ENCODE measurements at regions not wholly inside any gene's neighbourhood (a gene's known extent, or its start where the extent isn't known, plus 50 kb on each side); places are given as distances from the start of the nearest gene placed in this dataset.

- H3K9me2 ChIP-seq (ENCODE audit: insufficient read depth): peaks cover 9% of the 10 kb centered on the region; the same call in 1 of the 2 replicates
- H3K36me3 ChIP-seq (ENCODE audit: insufficient read depth): no peaks in the 10 kb centered on the region
- H3K4me2 ChIP-seq: no peak overlapping the region
- TF ChIP-seq ZNF114 (CRISPR knock-in tag; IDR thresholded peaks at IDR 0.05) (no peak), CTCF (conservative IDR thresholded peaks at IDR 0.05; ENCODE audit: low read depth in 2 of 2) (no peak), ZNF331 (CRISPR knock-in tag; IDR thresholded peaks at IDR 0.05; ENCODE audit: low read depth) (no peak), STAT1 (IDR thresholded peaks at IDR 0.05; ENCODE audit: unreplicated experiment) (no peak), NANOG (IDR thresholded peaks at IDR 0.05; ENCODE audit: borderline replicate concordance) (no peak), POLR2AphosphoS5 (IDR thresholded peaks at IDR 0.05; ENCODE audit: low read depth) (no peak), CREB1 (CRISPR knock-in tag; IDR thresholded peaks at IDR 0.05; ENCODE audit: low read depth) (no peak), ETS1 (IDR thresholded peaks at IDR 0.05) (no peak), JUNB (IDR thresholded peaks at IDR 0.05; ENCODE audit: unreplicated experiment) (no peak), EZH2 (IDR thresholded peaks at IDR 0.05; ENCODE audit: low read depth, unreplicated experiment) (no peak), EZH2phosphoT487 (IDR thresholded peaks at IDR 0.05; ENCODE audit: unreplicated experiment) (no peak)
- TF ChIP-seq, protein P1, sequence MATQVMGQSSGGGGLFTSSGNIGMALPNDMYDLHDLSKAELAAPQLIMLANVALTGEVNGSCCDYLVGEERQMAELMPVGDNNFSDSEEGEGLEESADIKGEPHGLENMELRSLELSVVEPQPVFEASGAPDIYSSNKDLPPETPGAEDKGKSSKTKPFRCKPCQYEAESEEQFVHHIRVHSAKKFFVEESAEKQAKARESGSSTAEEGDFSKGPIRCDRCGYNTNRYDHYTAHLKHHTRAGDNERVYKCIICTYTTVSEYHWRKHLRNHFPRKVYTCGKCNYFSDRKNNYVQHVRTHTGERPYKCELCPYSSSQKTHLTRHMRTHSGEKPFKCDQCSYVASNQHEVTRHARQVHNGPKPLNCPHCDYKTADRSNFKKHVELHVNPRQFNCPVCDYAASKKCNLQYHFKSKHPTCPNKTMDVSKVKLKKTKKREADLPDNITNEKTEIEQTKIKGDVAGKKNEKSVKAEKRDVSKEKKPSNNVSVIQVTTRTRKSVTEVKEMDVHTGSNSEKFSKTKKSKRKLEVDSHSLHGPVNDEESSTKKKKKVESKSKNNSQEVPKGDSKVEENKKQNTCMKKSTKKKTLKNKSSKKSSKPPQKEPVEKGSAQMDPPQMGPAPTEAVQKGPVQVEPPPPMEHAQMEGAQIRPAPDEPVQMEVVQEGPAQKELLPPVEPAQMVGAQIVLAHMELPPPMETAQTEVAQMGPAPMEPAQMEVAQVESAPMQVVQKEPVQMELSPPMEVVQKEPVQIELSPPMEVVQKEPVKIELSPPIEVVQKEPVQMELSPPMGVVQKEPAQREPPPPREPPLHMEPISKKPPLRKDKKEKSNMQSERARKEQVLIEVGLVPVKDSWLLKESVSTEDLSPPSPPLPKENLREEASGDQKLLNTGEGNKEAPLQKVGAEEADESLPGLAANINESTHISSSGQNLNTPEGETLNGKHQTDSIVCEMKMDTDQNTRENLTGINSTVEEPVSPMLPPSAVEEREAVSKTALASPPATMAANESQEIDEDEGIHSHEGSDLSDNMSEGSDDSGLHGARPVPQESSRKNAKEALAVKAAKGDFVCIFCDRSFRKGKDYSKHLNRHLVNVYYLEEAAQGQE (IDR thresholded peaks at IDR 0.05; ENCODE audit: unreplicated experiment): no peak
- TF ChIP-seq, protein P2, sequence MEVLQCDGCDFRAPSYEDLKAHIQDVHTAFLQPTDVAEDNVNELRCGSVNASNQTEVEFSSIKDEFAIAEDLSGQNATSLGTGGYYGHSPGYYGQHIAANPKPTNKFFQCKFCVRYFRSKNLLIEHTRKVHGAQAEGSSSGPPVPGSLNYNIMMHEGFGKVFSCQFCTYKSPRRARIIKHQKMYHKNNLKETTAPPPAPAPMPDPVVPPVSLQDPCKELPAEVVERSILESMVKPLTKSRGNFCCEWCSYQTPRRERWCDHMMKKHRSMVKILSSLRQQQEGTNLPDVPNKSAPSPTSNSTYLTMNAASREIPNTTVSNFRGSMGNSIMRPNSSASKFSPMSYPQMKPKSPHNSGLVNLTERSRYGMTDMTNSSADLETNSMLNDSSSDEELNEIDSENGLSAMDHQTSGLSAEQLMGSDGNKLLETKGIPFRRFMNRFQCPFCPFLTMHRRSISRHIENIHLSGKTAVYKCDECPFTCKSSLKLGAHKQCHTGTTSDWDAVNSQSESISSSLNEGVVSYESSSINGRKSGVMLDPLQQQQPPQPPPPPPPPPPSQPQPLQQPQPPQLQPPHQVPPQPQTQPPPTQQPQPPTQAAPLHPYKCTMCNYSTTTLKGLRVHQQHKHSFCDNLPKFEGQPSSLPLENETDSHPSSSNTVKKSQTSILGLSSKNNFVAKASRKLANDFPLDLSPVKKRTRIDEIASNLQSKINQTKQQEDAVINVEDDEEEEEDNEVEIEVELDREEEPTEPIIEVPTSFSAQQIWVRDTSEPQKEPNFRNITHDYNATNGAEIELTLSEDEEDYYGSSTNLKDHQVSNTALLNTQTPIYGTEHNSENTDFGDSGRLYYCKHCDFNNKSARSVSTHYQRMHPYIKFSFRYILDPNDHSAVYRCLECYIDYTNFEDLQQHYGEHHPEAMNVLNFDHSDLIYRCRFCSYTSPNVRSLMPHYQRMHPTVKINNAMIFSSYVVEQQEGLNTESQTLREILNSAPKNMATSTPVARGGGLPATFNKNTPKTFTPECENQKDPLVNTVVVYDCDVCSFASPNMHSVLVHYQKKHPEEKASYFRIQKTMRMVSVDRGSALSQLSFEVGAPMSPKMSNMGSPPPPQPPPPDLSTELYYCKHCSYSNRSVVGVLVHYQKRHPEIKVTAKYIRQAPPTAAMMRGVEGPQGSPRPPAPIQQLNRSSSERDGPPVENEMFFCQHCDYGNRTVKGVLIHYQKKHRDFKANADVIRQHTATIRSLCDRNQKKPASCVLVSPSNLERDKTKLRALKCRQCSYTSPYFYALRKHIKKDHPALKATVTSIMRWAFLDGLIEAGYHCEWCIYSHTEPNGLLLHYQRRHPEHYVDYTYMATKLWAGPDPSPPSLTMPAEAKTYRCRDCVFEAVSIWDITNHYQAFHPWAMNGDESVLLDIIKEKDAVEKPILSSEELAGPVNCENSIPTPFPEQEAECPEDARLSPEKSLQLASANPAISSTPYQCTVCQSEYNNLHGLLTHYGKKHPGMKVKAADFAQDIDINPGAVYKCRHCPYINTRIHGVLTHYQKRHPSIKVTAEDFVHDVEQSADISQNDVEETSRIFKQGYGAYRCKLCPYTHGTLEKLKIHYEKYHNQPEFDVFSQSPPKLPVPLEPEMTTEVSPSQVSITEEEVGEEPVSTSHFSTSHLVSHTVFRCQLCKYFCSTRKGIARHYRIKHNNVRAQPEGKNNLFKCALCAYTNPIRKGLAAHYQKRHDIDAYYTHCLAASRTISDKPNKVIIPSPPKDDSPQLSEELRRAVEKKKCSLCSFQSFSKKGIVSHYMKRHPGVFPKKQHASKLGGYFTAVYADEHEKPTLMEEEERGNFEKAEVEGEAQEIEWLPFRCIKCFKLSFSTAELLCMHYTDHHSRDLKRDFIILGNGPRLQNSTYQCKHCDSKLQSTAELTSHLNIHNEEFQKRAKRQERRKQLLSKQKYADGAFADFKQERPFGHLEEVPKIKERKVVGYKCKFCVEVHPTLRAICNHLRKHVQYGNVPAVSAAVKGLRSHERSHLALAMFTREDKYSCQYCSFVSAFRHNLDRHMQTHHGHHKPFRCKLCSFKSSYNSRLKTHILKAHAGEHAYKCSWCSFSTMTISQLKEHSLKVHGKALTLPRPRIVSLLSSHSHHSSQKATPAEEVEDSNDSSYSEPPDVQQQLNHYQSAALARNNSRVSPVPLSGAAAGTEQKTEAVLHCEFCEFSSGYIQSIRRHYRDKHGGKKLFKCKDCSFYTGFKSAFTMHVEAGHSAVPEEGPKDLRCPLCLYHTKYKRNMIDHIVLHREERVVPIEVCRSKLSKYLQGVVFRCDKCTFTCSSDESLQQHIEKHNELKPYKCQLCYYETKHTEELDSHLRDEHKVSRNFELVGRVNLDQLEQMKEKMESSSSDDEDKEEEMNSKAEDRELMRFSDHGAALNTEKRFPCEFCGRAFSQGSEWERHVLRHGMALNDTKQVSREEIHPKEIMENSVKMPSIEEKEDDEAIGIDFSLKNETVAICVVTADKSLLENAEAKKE (CRISPR knock-in tag; IDR thresholded peaks at IDR 0.05): no peak
- H3K36me3 Mint-ChIP-seq (ENCODE audit: low read depth): no peaks in the 10 kb centered on the region
- peaks cover 4% of the 10 kb centered on the region for H3K27me3 Mint-ChIP-seq (ENCODE audit: insufficient read depth, low read depth, poor library complexity)
- peaks cover 22% of the 10 kb centered on the region for H3K4me1 ChIP-seq (ENCODE audit: insufficient read depth)
- no peaks in the 10 kb centered on the region for H3K27me3 ChIP-seq (ENCODE audit: insufficient read depth)
- no peaks in the 10 kb centered on the region for H4K20me1 ChIP-seq (replicated peaks; ENCODE audit: insufficient read depth)
- no peak overlapping the region for H2AFZ ChIP-seq
- H3K27ac ChIP-seq (ENCODE audit: low read depth): no peak overlapping the region
- H3K79me2 ChIP-seq (replicated peaks; ENCODE audit: insufficient read depth): no peaks in the 10 kb centered on the region
- no peak overlapping the region for H3K4me3 ChIP-seq
- H3K4me3 Mint-ChIP-seq: no peak overlapping the region
- peaks cover 45% of the 10 kb centered on the region for H3K4me1 Mint-ChIP-seq
- H3K27ac Mint-ChIP-seq: no peak overlapping the region
- no peak for DNase-seq (ENCODE audit: low spot score)
- H3F3A ChIP-seq (replicated peaks; ENCODE audit: low read depth): no peaks in the 10 kb centered on the region; the same call in none of the 2 replicates
- ATAC-seq: no peak
- no peaks in the 10 kb centered on the region for H3K9me3 Mint-ChIP-seq
These were observed 52.7 kb upstream of the NEURL1B start for GRCh38 chr5:172588380-172588779.
